GM12875 (cell line): ENCODE measurements at regions not wholly inside any gene's neighbourhood (a gene's known extent, or its start where the extent isn't known, plus 50 kb on each side); places are given as distances from the start of the nearest gene placed in this dataset.

ENCODE experiments used
- H3K4me3 ChIP-seq: one replicate; pipeline ENCODE4 v1.5.1; 2011; ENCODE audit warnings: low read depth, low read length, control low read depth
- CTCF ChIP-seq: IDR thresholded peaks from 2 replicates; pipeline ENCODE4 v1.5.1; 2011; ENCODE audit warnings: low read depth, mild to moderate bottlenecking, control low read depth, inconsistent platforms, low read length, moderate library complexity, borderline replicate concordance; ENCODE audit not compliant: insufficient read depth

GRCh38 chr5:4983701-4984100 lies 156.4 kb upstream of the ADAMTS16 start:
- H3K4me3 ChIP-seq: no peak overlapping the region
- no peak for TF ChIP-seq CTCF

GRCh38 chr5:4984461-4984860 lies 155.7 kb upstream of the ADAMTS16 start:
- H3K4me3 ChIP-seq: no peak overlapping the region
- TF ChIP-seq CTCF: no peak

- no peak for TF ChIP-seq CTCF
- H3K4me3 ChIP-seq: no peak overlapping the region
Observed at GRCh38 chr5:4987431-4987830, 152.7 kb upstream of the ADAMTS16 start.

- no peak overlapping the region for H3K4me3 ChIP-seq
- no peak for TF ChIP-seq CTCF
Observed at GRCh38 chr5:4989118-4989517, 151.0 kb upstream of the ADAMTS16 start.

GRCh38 chr5:4990017-4990416 lies 150.1 kb upstream of the ADAMTS16 start:
- no peak for TF ChIP-seq CTCF
- no peak overlapping the region for H3K4me3 ChIP-seq

GRCh38 chr5:4990462-4990861 lies 149.7 kb upstream of the ADAMTS16 start:
- TF ChIP-seq CTCF: no peak
- H3K4me3 ChIP-seq: no peak overlapping the region

GRCh38 chr5:4991925-4992324 lies 148.2 kb upstream of the ADAMTS16 start:
- no peak overlapping the region for H3K4me3 ChIP-seq
- TF ChIP-seq CTCF: no peak
